Lung microvascular endothelial cell (primary cell): ENCODE measurements at regions not wholly inside any gene's neighbourhood (a gene's known extent, or its start where the extent isn't known, plus 50 kb on each side); places are given as distances from the start of the nearest gene placed in this dataset.
"Not testable (repeated sequence)": the region's sequence is repeated elsewhere in the genome, so short reads cannot be mapped to it uniquely, and the experiment has no call there.

Experiments
- DNase-seq, 2 donors: peaks; one replicate each; pipeline versions ENCODE4 v3.0.0 to v3.0.0-alpha.2; 2010; ENCODE audit warnings: low read depth in 2 of 2

GRCh38 chr4:157679326-157679725 is 458.8 kb downstream of the GRIA2 start:
- DNase-seq, result not testable (repeated sequence)

GRCh38 chr4:157678478-157678877 is 457.9 kb downstream of the GRIA2 start:
- no peak for DNase-seq

- no peak for DNase-seq
Observed at GRCh38 chr4:157674699-157675098, 454.2 kb downstream of the GRIA2 start.

GRCh38 chr4:157667836-157668235 is 447.3 kb downstream of the GRIA2 start:
- DNase-seq, result no peak

- DNase-seq, result peak in 1 of 2 donors; percentile 49
Observed at GRCh38 chr4:157664726-157665125, 444.2 kb downstream of the GRIA2 start.

GRCh38 chr4:157655096-157655809 is 434.7 kb downstream of the GRIA2 start:
- no peak for DNase-seq

- no peak for DNase-seq
Observed at GRCh38 chr4:157643257-157643656, 422.7 kb downstream of the GRIA2 start.

- DNase-seq, result no peak
Observed at GRCh38 chr4:157634057-157634456, 413.5 kb downstream of the GRIA2 start.

- DNase-seq, result no peak
Observed at GRCh38 chr4:157616741-157617472, 396.4 kb downstream of the GRIA2 start.

- no peak for DNase-seq
Observed at GRCh38 chr4:157607996-157608395, 387.5 kb downstream of the GRIA2 start.

GRCh38 chr4:157600583-157600982 is 380.1 kb downstream of the GRIA2 start:
- DNase-seq, result no peak

GRCh38 chr4:157591245-157591644 is 370.7 kb downstream of the GRIA2 start:
- DNase-seq, result no peak

GRCh38 chr4:157590679-157591078 is 370.2 kb downstream of the GRIA2 start:
- no peak for DNase-seq

- DNase-seq, result no peak
Observed at GRCh38 chr4:157587681-157588423, 367.3 kb downstream of the GRIA2 start.

- DNase-seq, result no peak
Observed at GRCh38 chr4:157582141-157582540, 361.6 kb downstream of the GRIA2 start.

- DNase-seq, result no peak
Observed at GRCh38 chr4:157576671-157577217, 356.2 kb downstream of the GRIA2 start.

- DNase-seq, result no peak
Observed at GRCh38 chr4:157575339-157575738, 354.8 kb downstream of the GRIA2 start.

GRCh38 chr4:157574606-157575005 is 354.1 kb downstream of the GRIA2 start:
- no peak for DNase-seq

GRCh38 chr4:157572951-157573350 is 352.4 kb downstream of the GRIA2 start:
- DNase-seq, result no peak

- DNase-seq, result no peak
Observed at GRCh38 chr4:157572284-157572683, 351.8 kb downstream of the GRIA2 start.

- DNase-seq, result no peak
Observed at GRCh38 chr4:157564771-157565170, 344.2 kb downstream of the GRIA2 start.

GRCh38 chr4:157564218-157564617 is 343.7 kb downstream of the GRIA2 start:
- DNase-seq, result no peak
